ENCODE measurements at regions not wholly inside any gene's neighbourhood (a gene's known extent, or its start where the extent isn't known, plus 50 kb on each side); places are given as distances from the start of the nearest gene placed in this dataset.

DNA sequence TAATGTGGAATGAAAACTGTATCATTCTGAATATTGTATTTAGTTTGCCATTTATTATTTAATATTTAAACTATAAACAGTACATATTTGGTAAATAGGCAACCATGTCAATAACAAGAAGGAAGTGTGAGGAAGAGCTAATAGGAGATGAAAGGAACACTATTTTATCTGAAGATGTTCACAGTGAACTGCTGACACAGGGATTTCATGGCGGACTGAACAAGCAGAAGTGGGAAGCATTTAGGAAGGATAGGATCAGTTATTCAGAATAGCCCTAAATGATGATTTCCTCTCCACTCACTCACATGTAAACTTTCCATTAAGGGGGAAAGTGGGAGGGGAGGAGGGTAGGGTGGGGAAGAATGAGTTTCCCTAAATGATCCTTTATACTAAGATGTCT, 682.4 kb downstream of the TOX3 start:
- ChIA-PET POLR2A (interaction anchor here (1.0 kb wide), 2 partner anchors 12 to 13 kb away, joined by 4 read pairs; no protein-coding TSS in a partner anchor), CTCF (ENCODE audit: unreplicated experiment) (interaction anchor here (0.6 kb wide), 1 partner anchor 78 kb away, joined by 3 read pairs; no protein-coding TSS in a partner anchor)
- Histone ChIP-seq H3K4me1 (ENCODE audit: insufficient read depth, low read length, poor library complexity, severe bottlenecking) (no peaks in the 10 kb centered on the region), H3K9me2 (ENCODE audit: insufficient read depth, low read length) (no peaks in the 10 kb centered on the region), H2AFZ (ENCODE audit: low read length) (no peak overlapping the region), H3K36me3 (ENCODE audit: insufficient read depth, low read length) (no peaks in the 10 kb centered on the region), H3K27ac (ENCODE audit: low read depth, low read length, poor library complexity, severe bottlenecking) (no peak overlapping the region), H3K9me3 (ENCODE audit: low read length) (no peaks in the 10 kb centered on the region), H4K20me1 (ENCODE audit: insufficient read depth, low read length) (no peaks in the 10 kb centered on the region), H3K4me3 (ENCODE audit: low read depth, low read length, poor library complexity, severe bottlenecking) (no peak overlapping the region), H3K4me2 (ENCODE audit: low read length) (no peak overlapping the region), H3K79me2 (ENCODE audit: insufficient read depth, low read depth, low read length) (no peaks in the 10 kb centered on the region)
- intact Hi-C loops (cut with micrococcal nuclease; ENCODE audit: unreplicated experiment), result no loop called here
- BruUV-seq (replicated peaks), result no TSS peak
- DNase-seq (ENCODE audit: low spot score), result no peak
- TF ChIP-seq EZH2phosphoT487 (IDR thresholded peaks at IDR 0.05; ENCODE audit: borderline replicate concordance, low read depth, low read length), result no peak
- TF ChIP-seq, protein P1, sequence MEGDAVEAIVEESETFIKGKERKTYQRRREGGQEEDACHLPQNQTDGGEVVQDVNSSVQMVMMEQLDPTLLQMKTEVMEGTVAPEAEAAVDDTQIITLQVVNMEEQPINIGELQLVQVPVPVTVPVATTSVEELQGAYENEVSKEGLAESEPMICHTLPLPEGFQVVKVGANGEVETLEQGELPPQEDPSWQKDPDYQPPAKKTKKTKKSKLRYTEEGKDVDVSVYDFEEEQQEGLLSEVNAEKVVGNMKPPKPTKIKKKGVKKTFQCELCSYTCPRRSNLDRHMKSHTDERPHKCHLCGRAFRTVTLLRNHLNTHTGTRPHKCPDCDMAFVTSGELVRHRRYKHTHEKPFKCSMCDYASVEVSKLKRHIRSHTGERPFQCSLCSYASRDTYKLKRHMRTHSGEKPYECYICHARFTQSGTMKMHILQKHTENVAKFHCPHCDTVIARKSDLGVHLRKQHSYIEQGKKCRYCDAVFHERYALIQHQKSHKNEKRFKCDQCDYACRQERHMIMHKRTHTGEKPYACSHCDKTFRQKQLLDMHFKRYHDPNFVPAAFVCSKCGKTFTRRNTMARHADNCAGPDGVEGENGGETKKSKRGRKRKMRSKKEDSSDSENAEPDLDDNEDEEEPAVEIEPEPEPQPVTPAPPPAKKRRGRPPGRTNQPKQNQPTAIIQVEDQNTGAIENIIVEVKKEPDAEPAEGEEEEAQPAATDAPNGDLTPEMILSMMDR (conservative IDR thresholded peaks at IDR 0.05; ENCODE audit: low read length), result no peak

DNA sequence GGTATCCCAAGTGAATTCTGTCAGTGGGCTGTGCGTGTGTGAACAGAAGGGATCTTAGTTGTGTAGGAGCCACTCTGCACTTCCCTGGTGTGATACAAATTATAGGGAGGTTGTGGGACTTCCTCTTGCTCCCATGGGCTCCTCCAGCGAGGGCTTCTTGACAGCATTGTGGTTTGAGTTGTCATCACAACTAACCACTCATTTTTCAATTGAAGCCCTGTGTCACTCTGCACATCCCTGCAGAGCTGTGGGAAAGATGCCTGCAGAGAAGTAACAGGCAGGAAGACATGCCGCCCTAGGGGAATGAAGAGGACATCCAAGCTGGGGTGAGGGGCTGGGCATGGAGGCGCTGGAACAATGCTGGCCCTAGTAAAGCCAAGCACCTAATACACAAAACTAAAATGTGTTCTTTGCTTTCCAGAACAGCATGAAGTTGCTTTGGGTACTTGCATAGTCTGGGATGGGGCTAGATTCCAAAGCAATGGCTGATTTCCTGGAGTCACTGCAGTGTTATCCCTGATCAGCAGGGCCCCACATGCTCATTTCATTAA, 692.5 kb downstream of the TOX3 start:
- CTCF ChIA-PET (ENCODE audit: unreplicated experiment), result no interaction called here

DNA sequence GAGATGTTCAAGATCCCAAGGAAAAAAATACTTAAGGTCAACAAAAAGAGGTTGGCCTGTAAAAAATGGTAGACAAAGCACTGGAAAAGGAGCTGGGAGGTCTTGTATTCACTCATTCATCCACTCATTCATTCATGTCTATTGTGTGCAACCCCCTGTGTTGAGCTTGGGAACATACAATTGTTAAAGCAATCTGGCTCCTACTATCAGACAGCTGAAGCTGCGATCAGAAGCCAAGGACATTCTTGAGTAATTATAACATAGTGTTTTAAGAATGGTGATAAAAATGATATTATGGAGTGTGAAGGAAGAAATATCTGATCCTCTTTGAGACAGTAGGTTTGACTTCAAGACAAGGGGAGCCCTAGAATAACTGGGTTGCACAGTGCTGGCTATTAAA, 693.4 kb downstream of the TOX3 start:
- Histone ChIP-seq H3K36me3 (ENCODE audit: insufficient read depth, low read length) (no peaks in the 10 kb centered on the region), H3K9me3 (ENCODE audit: low read length) (no peaks in the 10 kb centered on the region), H3K9me2 (ENCODE audit: insufficient read depth, low read length) (no peaks in the 10 kb centered on the region), H3K79me2 (ENCODE audit: insufficient read depth, low read depth, low read length) (no peaks in the 10 kb centered on the region), H3K4me2 (ENCODE audit: low read length) (no peak overlapping the region), H4K20me1 (ENCODE audit: insufficient read depth, low read length) (no peaks in the 10 kb centered on the region), H3K4me1 (ENCODE audit: insufficient read depth, low read length, poor library complexity, severe bottlenecking) (no peaks in the 10 kb centered on the region), H3K27ac (ENCODE audit: low read depth, low read length, poor library complexity, severe bottlenecking) (no peak overlapping the region), H2AFZ (ENCODE audit: low read length) (no peak overlapping the region), H3K4me3 (ENCODE audit: low read depth, low read length, poor library complexity, severe bottlenecking) (no peak overlapping the region)
- ChIA-PET POLR2A (interaction anchor here (0.6 kb wide), 1 partner anchor 930 kb away, joined by 4 read pairs; no protein-coding TSS in a partner anchor), CTCF (ENCODE audit: unreplicated experiment) (no interaction called here)
- BruUV-seq (replicated peaks), result no TSS peak
- intact Hi-C loops (cut with micrococcal nuclease; ENCODE audit: unreplicated experiment), result no loop called here
- TF ChIP-seq, protein P1 (conservative IDR thresholded peaks at IDR 0.05; ENCODE audit: low read length), result no peak
- TF ChIP-seq EZH2phosphoT487 (IDR thresholded peaks at IDR 0.05; ENCODE audit: borderline replicate concordance, low read depth, low read length), result no peak
- no peak for DNase-seq (ENCODE audit: low spot score)

More for the DNA sequence above, 692.5 kb downstream of the TOX3 start:
- Histone ChIP-seq H3K4me3 (ENCODE audit: low read depth, low read length, poor library complexity, severe bottlenecking) (no peak overlapping the region), H3K4me2 (ENCODE audit: low read length) (no peak overlapping the region), H3K79me2 (ENCODE audit: insufficient read depth, low read depth, low read length) (no peaks in the 10 kb centered on the region), H3K27ac (ENCODE audit: low read depth, low read length, poor library complexity, severe bottlenecking) (no peak overlapping the region), H3K9me3 (ENCODE audit: low read length) (no peaks in the 10 kb centered on the region), H2AFZ (ENCODE audit: low read length) (no peak overlapping the region), H3K36me3 (ENCODE audit: insufficient read depth, low read length) (no peaks in the 10 kb centered on the region), H3K9me2 (ENCODE audit: insufficient read depth, low read length) (no peaks in the 10 kb centered on the region), H4K20me1 (ENCODE audit: insufficient read depth, low read length) (no peaks in the 10 kb centered on the region), H3K4me1 (ENCODE audit: insufficient read depth, low read length, poor library complexity, severe bottlenecking) (no peaks in the 10 kb centered on the region)
- BruUV-seq (replicated peaks), result no TSS peak
- POLR2A ChIA-PET, result interaction anchor here (0.5 kb wide), 1 partner anchor 539 kb away, joined by 3 read pairs; no protein-coding TSS in a partner anchor
- intact Hi-C loops (cut with micrococcal nuclease; ENCODE audit: unreplicated experiment), result no loop called here
- TF ChIP-seq, protein P1 (conservative IDR thresholded peaks at IDR 0.05; ENCODE audit: low read length), result no peak
- no peak for TF ChIP-seq EZH2phosphoT487 (IDR thresholded peaks at IDR 0.05; ENCODE audit: borderline replicate concordance, low read depth, low read length)
- DNase-seq (ENCODE audit: low spot score), result no peak

Data from OCI-LY7 (cell line).